ENCODE measurements at regions not wholly inside any gene's neighbourhood (a gene's known extent, or its start where the extent isn't known, plus 50 kb on each side); places are given as distances from the start of the nearest gene placed in this dataset.

GRCh38 chr4:3355266-3355748 lies 62.5 kb downstream of the RGS12 start:
- WGBS = 48% methylated on average over 8 of the region's 8 CpGs
- peak; percentile 27 for DNase-seq (ENCODE audit: low spot score)
- Histone ChIP-seq H3K36me3 (ENCODE audit: control insufficient read depth in 4 of 4, insufficient read depth in 3 of 4, low read depth in 1 of 4, low read length in 3 of 4) (no peaks in the 10 kb centered on the region), H3K27ac (ENCODE audit: low read depth in 1 of 2, low read length in 2 of 2) (peak overlapping the region; percentile 83 to 90), H3K27me3 (ENCODE audit: control insufficient read depth in 4 of 4, insufficient read depth in 4 of 4, low read length in 3 of 4) (no peaks in the 10 kb centered on the region), H3K4me3 (ENCODE audit: low read depth in 1 of 3, low read length in 3 of 3) (no peak overlapping the region), H3K4me1 (ENCODE audit: control insufficient read depth in 4 of 4, insufficient read depth in 4 of 4, low read length in 3 of 4) (peaks cover 0 to 25% (median 11%) of the 10 kb centered on the region in 4 donors), H3K9ac (ENCODE audit: low read depth in 1 of 2, low read length in 2 of 2) (peak overlapping the region in 1 of 2 donors; percentile 79), H3K9me3 (ENCODE audit: control insufficient read depth in 4 of 4, low read length in 3 of 4) (no peaks in the 10 kb centered on the region)
- TF ChIP-seq NR2F2 (IDR thresholded peaks at IDR 0.05) (no peak), HNF4G (IDR thresholded peaks at IDR 0.05) (no peak)

GRCh38 chr4:3358656-3359055 lies 65.8 kb downstream of the RGS12 start:
- H3K27me3 ChIP-seq (ENCODE audit: control insufficient read depth in 4 of 4, insufficient read depth in 4 of 4, low read length in 3 of 4) = no peaks in the 10 kb centered on the region
- TF ChIP-seq TAF1 (conservative IDR thresholded peaks at IDR 0.05) = no peak
- TF ChIP-seq EGR1 (IDR thresholded peaks at IDR 0.05; ENCODE audit: low read depth in 2 of 2) = no peak
- no peaks in the 10 kb centered on the region for H3K36me3 ChIP-seq (ENCODE audit: control insufficient read depth in 4 of 4, insufficient read depth in 3 of 4, low read depth in 1 of 4, low read length in 3 of 4)
- H3K9me3 ChIP-seq (ENCODE audit: control insufficient read depth in 4 of 4, low read length in 3 of 4) = no peaks in the 10 kb centered on the region
- no peak overlapping the region for H3K9ac ChIP-seq (ENCODE audit: low read depth in 1 of 2, low read length in 2 of 2)
- no peak overlapping the region for H3K27ac ChIP-seq (ENCODE audit: low read depth in 1 of 2, low read length in 2 of 2)
- 81% methylated on average over 1 of the region's 1 CpG for WGBS
- no peak for DNase-seq (ENCODE audit: low spot score)
- no peak overlapping the region for H3K4me3 ChIP-seq (ENCODE audit: low read depth in 1 of 3, low read length in 3 of 3)
- peaks cover 0 to 16% (median 7%) of the 10 kb centered on the region in 4 donors for H3K4me1 ChIP-seq (ENCODE audit: control insufficient read depth in 4 of 4, insufficient read depth in 4 of 4, low read length in 3 of 4)

GRCh38 chr4:3360777-3361176 lies 68.0 kb downstream of the RGS12 start:
- 98% methylated on average over 8 of the region's 8 CpGs for WGBS
- TF ChIP-seq HNF4G (IDR thresholded peaks at IDR 0.05) (no peak), GABPA (IDR thresholded peaks at IDR 0.05 in 1 of 2, conservative IDR thresholded peaks at IDR 0.05 in 1 of 2) (no peak), HNF4A (conservative IDR thresholded peaks at IDR 0.05) (no peak), ATF3 (IDR thresholded peaks at IDR 0.05) (no peak), FOXA1 (IDR thresholded peaks at IDR 0.05) (no peak), TAF1 (conservative IDR thresholded peaks at IDR 0.05) (no peak), RXRA (IDR thresholded peaks at IDR 0.05) (no peak), JUND (IDR thresholded peaks at IDR 0.05) (no peak), NR2F2 (IDR thresholded peaks at IDR 0.05) (no peak), REST (IDR thresholded peaks at IDR 0.05) (no peak), FOXA2 (IDR thresholded peaks at IDR 0.05) (no peak), CTCF (IDR thresholded peaks at IDR 0.05; ENCODE audit: low read depth, low read length, missing input control) (no peak), YY1 (IDR thresholded peaks at IDR 0.05) (no peak), MAX (IDR thresholded peaks at IDR 0.05) (no peak), SP1 (IDR thresholded peaks at IDR 0.05) (no peak)
- H3K27ac ChIP-seq (ENCODE audit: low read depth in 1 of 2, low read length in 2 of 2) = no peak overlapping the region
- H3K27me3 ChIP-seq (ENCODE audit: control insufficient read depth in 4 of 4, insufficient read depth in 4 of 4, low read length in 3 of 4) = no peaks in the 10 kb centered on the region
- no peaks in the 10 kb centered on the region for H3K36me3 ChIP-seq (ENCODE audit: control insufficient read depth in 4 of 4, insufficient read depth in 3 of 4, low read depth in 1 of 4, low read length in 3 of 4)
- peaks cover 0 to 12% (median 6%) of the 10 kb centered on the region in 4 donors for H3K4me1 ChIP-seq (ENCODE audit: control insufficient read depth in 4 of 4, insufficient read depth in 4 of 4, low read length in 3 of 4)
- no peaks in the 10 kb centered on the region for H3K9me3 ChIP-seq (ENCODE audit: control insufficient read depth in 4 of 4, low read length in 3 of 4)
- H3K4me3 ChIP-seq (ENCODE audit: low read depth in 1 of 3, low read length in 3 of 3) = no peak overlapping the region
- peak; percentile 9 for DNase-seq (ENCODE audit: low spot score)
- no peak overlapping the region for H3K9ac ChIP-seq (ENCODE audit: low read depth in 1 of 2, low read length in 2 of 2)

Data from liver (tissue), 8 donors.